ENCODE measurements at regions not wholly inside any gene's neighbourhood (a gene's known extent, or its start where the extent isn't known, plus 50 kb on each side); places are given as distances from the start of the nearest gene placed in this dataset.

- DNase-seq = no peak
Measured at GRCh38 chr6:130775411-130776012, 51.7 kb upstream of the SMLR1 start.

GRCh38 chr6:130776287-130776925 lies 50.8 kb upstream of the SMLR1 start:
- no peak for DNase-seq

Data from DMS153 (cell line).